Effector CD4-positive, alpha-beta T cell (primary cell): ENCODE measurements at regions not wholly inside any gene's neighbourhood (a gene's known extent, or its start where the extent isn't known, plus 50 kb on each side); places are given as distances from the start of the nearest gene placed in this dataset.
"Not testable (repeated sequence)": the region's sequence is repeated elsewhere in the genome, so short reads cannot be mapped to it uniquely, and the experiment has no call there.

ENCODE experiments used
- DNase-seq: peaks from one replicate; pipeline ENCODE4 v3.0.0-alpha.2; 2020

DNA sequence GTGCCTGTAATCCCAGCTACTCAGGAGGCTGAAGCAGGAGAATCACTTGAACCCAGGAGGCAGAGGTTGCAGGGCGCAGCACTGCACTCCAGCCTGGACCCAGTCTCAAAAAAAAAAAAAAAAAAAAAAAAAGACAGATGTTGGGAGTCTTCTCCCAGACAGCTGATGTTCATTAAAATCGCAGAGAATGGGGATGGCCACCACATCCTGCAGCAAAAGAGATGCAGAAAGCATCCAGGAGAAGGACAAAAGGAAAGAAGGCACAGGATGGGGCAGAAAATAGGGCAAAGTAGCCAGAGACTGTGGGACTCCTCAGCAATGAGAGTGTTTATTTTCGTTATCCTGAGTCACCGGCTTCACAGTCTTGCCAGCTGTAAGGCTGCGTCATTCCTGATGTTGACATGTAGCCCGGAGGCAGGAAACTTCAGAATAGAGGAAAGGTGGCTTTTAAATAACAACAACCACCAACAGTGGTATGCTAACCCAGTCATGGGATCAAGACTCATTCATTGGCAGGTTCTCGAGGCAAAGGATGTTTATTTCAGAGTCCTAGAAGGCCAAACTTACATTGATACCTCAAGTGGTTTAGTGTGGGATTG is 149.5 kb upstream of the SVIL start:
- no peak for DNase-seq

DNA sequence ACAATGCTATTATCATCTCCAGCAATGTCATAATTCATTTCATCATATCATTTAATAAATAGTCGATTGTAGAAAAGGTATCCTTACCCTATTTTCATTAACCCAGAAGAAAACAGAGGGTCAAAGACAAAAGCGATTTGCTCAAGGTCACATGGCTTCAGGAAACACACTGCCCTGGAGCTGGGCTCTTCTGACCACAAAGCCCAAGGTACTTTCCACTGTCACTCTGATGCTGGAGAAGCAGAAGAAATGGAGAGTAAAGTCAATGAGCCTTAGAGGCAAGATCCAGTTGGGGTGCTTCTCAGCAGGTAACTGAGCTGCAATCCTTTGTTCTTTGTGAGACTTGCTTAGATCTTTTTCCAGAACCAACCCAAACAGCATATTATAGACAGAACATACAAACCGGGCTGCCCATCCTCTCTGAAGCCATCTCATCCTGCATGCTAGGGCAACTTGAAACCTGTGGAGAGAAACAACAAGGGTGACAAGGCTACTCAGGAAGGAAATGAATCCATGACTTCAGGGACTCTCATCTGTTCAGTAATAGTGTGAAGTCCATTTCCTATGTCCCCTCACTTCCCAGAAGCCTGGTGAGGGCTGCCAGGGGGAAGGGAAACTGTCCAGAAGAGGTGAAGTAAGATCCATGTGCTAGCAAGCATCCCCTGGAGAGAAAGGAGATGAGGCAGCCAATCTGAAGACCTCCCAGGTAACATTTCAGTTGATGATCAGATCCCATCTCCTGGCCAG is 148.6 kb upstream of the SVIL start:
- no peak for DNase-seq

DNA sequence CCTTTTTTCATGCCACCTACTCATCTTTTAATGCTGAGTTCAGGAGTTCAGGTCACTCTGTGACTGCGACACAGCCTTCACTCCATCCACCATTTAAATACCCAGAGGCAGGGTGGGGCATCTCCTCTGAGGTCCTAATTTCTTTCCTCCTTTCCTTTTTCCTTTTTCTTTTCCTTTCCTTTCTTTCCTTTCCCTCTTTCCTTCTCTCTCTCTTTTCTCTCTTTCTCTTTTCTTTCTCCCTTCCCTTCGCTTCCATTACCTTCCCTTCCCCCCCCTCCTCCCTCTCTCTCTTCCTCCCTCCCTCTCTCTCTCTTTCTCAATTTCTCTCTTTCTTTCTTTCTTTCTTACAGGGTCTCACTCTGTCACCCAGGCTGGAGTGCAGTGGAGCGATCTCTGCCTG is 145.9 kb upstream of the SVIL start:
- DNase-seq, result no peak

DNA sequence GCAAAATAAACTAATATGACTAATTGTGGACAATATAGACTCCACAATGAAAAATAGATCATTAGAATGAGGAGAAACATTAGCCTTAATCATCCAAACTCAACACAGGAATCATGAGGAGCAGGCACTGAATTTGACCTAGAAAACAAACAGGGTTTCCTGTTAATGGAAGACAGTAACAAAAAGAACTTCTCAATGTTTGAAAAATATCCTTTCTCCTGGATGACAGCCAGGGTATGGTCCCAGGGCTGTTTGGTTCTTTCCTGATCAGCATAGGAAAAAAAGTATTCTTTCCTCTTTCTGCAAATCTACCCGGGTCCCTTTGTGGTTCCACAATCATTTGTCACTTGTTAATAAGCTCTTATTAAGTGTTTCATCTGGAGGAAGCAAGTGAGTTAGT is 145.3 kb upstream of the SVIL start:
- no peak for DNase-seq

- DNase-seq, result no peak
Observed at GRCh38 chr10:29776246-29776645, 141.5 kb upstream of the SVIL start.

DNA sequence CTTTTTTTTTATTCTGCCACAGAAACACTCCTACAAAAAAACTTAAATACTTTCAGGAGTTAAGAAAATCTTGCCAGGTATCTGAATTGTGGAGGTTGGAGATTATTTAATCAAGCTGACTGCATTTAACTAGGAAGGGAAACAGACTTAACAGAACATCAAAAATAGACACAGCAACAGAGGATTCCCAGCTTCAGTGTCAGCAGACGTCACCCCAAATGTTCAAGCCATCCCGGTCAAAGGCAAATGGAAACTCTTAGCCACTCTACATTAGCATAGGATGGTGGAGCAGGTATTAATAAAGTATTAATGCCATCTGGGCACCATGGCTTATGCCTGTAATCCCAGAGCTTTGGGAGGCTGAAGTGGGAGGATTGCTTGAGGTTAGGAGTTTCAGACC is 139.7 kb upstream of the SVIL start:
- no peak for DNase-seq

- DNase-seq, result no peak
Observed at GRCh38 chr10:29773675-29774091, 138.9 kb upstream of the SVIL start.

- no peak for DNase-seq
Observed at GRCh38 chr10:29772403-29772802, 137.6 kb upstream of the SVIL start.

DNA sequence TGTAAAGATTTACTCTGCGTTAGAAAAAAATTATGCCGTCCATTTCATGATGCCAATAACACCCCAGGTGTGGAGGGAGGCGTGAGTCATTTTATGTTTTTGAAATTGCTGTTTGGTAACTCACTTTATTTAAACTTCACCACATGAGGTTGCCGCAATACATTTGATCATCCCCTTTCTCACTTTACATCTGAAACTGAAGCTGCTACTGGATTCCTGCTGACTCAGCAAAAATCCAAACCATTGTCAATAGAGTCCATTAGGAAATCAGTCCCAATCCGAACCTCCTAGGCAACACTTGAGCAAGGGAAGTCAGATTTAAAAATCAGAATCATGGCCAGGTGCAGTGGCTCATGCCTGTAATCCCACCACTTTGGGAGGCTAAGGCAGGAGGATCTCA is 136.6 kb upstream of the SVIL start:
- no peak for DNase-seq

DNA sequence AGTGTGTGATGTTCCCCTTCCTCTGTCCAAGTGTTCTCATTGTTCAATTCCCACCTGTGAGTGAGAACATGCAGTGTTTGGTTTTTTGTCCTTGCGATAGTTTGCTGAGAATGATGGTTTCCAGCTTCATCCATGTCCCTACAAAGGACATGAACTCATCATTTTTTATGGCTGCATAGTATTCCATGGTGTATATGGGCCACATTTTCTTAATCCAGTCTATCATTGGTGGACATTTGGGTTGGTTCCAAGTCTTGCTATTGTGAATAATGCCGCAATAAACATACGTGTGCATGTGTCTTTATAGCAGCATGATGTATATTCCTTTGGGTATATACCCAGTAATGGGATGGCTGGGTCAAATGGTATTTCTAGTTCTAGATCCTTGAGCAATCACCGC is 134.5 kb upstream of the SVIL start:
- DNase-seq, result not testable (repeated sequence)

- no peak for DNase-seq
Observed at GRCh38 chr10:29767968-29768367, 133.2 kb upstream of the SVIL start.

DNA sequence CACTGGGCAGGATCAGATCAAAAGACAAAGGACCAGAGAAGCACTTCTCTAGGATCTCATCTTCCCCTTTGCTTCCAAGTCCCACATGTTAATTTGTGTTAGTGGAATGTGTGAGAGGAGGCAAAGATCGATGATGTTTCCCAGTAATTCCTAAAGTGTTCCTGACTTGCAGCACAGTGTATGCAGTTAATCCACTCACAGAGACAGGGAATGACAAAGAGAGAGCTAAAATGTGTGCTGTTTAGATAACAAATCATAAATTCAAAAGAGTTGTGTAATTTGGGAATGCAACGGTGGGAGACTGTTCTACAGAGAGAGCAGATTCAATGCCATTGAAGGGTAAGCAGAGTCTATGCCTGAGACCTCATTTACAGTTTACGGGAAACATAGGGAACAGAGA is 132.0 kb upstream of the SVIL start:
- no peak for DNase-seq

DNA sequence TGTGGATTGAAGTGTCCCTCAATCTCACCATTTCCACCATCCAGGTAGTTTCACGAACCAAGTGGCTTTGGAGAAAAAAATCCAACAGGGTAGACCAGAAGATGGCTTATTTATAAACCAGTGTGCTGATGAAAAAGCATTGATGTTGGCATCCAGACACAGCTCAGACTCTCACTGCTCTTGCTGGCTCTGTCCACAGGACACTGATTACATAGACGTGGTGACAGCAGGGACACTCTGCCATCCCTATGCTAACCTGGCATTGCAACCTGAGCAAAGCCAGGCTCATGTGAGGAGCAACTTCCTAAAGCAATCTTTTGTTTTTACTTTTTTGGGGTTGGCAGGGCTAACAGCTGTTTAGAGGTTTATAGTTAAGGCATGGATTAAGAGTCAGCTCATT is 130.6 kb upstream of the SVIL start:
- no peak for DNase-seq

GRCh38 chr10:29763396-29763795 is 128.6 kb upstream of the SVIL start:
- DNase-seq, result no peak

DNA sequence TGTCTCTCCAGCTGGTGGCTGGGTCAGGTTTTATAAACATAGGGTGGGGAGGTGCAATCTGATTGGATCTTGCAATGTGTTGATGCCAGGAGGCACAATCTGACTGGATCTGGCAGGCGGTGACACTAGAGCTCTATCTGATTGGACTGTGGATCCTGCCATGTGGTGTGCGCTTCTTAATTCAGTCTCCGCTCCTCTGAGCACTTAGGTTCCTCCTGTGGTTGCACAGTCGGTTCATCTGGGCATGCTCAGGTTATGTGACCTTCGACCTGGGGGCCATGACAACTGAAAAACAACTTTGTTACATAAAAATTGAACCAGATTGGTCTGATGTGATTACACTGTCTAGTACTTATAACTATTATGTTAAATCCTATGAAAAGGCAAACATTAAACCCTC is 127.1 kb upstream of the SVIL start:
- DNase-seq, result no peak

- no peak for DNase-seq
Observed at GRCh38 chr10:29760138-29760900, 125.5 kb upstream of the SVIL start.

GRCh38 chr10:29757551-29758297 is 123.0 kb upstream of the SVIL start:
- DNase-seq, result no peak

- DNase-seq, result no peak
Observed at GRCh38 chr10:29756451-29756850, 121.7 kb upstream of the SVIL start.

DNA sequence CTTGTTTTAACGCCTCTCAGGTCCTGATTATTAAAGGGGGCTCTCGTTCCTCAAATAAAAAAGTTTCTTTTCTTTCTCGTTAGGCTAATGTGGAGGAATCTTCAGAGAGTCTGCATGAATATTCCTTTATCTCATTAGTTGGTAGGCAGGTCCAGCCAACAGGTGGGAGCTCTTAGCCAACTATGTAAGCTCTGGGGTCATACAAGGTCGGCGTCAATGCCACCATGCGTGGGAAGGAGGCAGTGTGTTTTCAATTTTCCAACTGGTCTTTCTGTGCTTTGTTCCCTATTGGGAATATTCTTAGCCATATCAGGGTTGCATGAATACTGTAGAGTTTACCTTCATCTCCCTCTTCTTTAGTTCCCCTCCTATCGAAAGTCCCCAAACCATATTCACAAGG is 118.5 kb upstream of the SVIL start:
- no peak for DNase-seq

- DNase-seq, result no peak
Observed at GRCh38 chr10:29751684-29752083, 116.9 kb upstream of the SVIL start.

DNA sequence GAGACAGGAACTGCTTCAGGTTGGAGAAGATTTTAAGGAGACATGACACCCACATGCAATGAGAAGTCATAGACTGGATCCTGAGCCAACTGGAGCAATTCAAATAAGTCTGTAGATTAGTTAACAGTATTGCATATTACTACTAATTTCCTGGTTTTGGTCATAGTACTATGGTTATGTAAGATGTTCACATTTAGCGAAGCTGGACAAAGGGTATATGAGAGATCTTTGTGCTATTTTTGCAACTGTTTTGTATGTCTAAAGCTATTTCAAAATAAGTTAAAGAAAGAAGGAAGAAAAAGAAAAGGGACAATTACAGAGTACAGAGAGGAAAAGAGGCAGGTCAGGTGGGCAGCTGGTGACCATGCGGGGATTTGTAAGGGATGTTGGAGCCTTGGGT is 116.5 kb upstream of the SVIL start:
- no peak for DNase-seq

- no peak for DNase-seq
Observed at GRCh38 chr10:29749150-29749549, 114.4 kb upstream of the SVIL start.

DNA sequence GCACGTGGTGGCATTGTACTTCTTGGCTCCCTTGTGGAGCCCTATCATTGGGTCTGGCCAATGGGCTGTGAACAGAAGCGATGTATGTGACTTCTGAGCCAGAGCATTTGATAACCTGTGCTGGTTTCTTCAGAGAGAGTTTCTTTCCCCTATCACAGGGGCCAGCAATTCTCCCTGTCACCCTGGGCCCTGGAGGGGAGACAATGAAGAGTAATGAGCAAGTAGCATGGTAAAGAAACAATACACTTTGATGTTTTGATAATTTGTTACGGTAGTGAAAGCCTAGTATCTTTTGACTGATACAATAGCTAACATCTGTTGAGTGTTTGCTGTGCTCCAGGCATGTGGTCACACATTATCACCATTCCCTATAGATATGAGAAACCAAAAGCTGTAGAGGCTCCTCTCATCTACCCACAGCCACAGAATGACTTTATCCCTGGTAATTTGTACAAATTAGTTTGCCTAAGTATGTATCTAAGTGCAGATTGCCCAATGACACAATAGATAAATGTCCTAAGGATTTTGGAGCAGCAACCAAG is 113.4 kb upstream of the SVIL start:
- no peak for DNase-seq
